Retinal pigment epithelial cell (primary cell): ENCODE measurements at regions not wholly inside any gene's neighbourhood (a gene's known extent, or its start where the extent isn't known, plus 50 kb on each side); places are given as distances from the start of the nearest gene placed in this dataset.

Source experiments
- DNase-seq: peaks from one replicate; pipeline ENCODE4 v3.0.0-alpha.2; 2010; ENCODE audit warnings: low read depth
- H3K4me3 ChIP-seq: 2 replicates; pipeline ENCODE4 v1.5.1; 2011; ENCODE audit warnings: mild to moderate bottlenecking, low read length, control low read depth, moderate library complexity
- CTCF ChIP-seq: conservative IDR thresholded peaks from 2 replicates; pipeline ENCODE4 v1.5.1; 2011; ENCODE audit warnings: low read depth, low read length, control low read depth, inconsistent platforms

DNA sequence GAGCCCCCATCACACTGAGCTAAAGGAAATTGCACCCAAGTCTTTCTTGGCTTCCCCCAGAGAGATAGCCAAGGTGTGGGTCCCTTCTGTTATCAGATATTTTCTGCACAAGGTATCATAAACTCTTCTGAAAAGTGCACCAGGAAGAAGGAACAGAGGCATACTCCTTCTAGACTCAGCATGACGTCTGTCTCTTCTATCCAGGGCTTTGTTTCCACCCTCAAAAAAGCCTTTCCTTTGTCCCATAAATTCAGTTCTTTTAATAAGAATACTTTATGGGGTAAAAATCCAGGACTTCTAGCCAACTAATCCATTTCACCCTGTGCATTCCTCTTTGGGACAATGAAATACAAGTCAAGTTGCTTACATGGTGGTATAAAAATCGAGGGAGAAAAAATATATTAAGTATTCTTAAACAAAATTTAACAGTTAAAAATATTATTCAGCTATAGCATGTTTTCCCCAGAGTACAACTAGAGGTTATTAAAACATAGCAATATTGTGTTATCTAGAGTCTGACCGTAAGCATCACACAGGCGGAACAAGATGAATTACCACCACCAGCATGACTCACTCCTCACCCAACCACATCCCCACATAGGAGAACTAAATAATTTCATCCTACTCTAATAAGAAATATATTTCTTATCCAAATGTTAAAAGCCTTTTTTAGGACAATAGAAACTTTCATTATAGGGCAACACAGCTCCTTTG, 79.9 kb upstream of the GPC6 start:
- peak; percentile 42 for DNase-seq
- no peak overlapping the region for H3K4me3 ChIP-seq
- TF ChIP-seq CTCF: no peak

- TF ChIP-seq CTCF: no peak
- H3K4me3 ChIP-seq: no peak overlapping the region
- no peak for DNase-seq
These were observed 79.3 kb upstream of the GPC6 start for GRCh38 chr13:93147298-93147645.

DNA sequence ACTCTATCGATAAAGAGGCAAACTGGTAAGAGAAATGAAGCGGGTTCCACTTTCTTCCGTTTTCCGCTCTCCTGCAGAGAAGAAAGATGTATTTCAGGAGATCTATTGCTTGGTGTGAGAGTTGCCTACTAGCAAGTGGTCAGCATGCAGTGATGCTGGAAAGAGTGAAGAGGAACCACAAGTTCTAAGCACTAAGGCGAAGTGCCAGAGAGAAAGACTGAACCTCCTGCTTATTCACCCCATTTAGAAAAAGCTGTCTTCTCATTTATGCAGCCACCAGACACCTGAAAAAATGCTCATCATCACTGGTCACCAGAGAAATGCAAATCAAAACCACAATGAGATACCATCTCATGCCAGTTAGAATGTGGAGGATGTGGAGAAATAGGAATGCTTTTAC, 78.7 kb upstream of the GPC6 start:
- H3K4me3 ChIP-seq: no peak overlapping the region
- no peak for DNase-seq
- TF ChIP-seq CTCF: no peak

- H3K4me3 ChIP-seq: no peak overlapping the region
- TF ChIP-seq CTCF: no peak
- DNase-seq: peak; percentile 43
These were observed 75.3 kb upstream of the GPC6 start for GRCh38 chr13:93151277-93151676.

- no peak overlapping the region for H3K4me3 ChIP-seq
- no peak for DNase-seq
- no peak for TF ChIP-seq CTCF
These were observed 68.0 kb upstream of the GPC6 start for GRCh38 chr13:93158565-93158964.

GRCh38 chr13:93169980-93170379, 56.6 kb upstream of the GPC6 start:
- DNase-seq: no peak
- no peak overlapping the region for H3K4me3 ChIP-seq
- TF ChIP-seq CTCF: no peak

DNA sequence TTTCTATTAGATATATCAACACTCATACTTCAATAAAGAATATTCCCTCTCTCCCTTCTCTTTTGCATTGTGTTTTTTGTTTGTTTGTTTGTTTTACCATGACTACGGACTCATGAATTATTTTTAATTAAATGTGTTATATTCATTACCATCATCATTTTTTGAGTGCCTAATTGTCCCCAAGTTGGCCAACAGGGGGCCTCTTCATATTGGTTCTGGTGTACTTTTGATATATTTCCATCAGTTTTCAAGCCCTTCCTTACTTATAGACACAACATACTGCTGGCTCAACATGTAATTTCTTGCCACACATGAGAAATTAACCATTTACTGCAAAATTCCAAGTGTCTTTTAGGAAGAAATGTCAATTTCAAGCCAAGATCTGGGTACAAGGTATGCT, 54.5 kb upstream of the GPC6 start:
- peak; percentile 36 for TF ChIP-seq CTCF
- DNase-seq: no peak

More for the DNA sequence above, 54.5 kb upstream of the GPC6 start:
- no peak overlapping the region for H3K4me3 ChIP-seq
